ENCODE measurements at regions not wholly inside any gene's neighbourhood (a gene's known extent, or its start where the extent isn't known, plus 50 kb on each side); places are given as distances from the start of the nearest gene placed in this dataset.
"Not testable (repeated sequence)": the region's sequence is repeated elsewhere in the genome, so short reads cannot be mapped to it uniquely, and the experiment has no call there.

DNA sequence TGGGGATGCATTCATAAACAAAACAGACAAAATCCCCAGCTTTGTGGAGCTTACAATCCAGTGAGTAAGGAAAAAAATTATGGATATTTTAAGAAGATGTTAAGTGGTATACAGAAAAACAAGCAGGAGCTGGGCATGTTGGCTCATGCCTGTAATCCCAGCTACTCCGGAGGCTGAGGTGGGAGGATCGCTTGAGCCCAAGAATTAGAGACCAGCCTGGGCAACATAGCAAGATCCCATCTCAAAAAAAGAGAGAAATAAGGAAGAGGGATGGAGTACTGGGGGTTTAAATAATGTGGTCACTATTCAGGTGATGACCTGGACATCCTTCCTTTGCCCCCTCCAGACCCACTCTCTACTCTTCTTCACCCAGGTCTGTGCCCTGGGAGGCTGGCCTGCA is 55.0 kb upstream of the MDGA1 start:
- WGBS, 2 donors, result 94 to 96% methylated on average over 2 of the region's 2 CpGs
- Histone ChIP-seq H3K9me3 (no peaks in the 10 kb centered on the region), H3K4me3 (no peak overlapping the region), H3K27ac (no peak overlapping the region), H3K4me1 (no peaks in the 10 kb centered on the region), H3K36me3 (no peaks in the 10 kb centered on the region), H3K27me3 (no peaks in the 10 kb centered on the region)
- DNase-seq (no peak), ATAC-seq (ENCODE audit: low FRiP score in 2 of 2) (no peak)
- no peak for TF ChIP-seq POLR2A (IDR thresholded peaks at IDR 0.05)
- TF ChIP-seq, protein P1, sequence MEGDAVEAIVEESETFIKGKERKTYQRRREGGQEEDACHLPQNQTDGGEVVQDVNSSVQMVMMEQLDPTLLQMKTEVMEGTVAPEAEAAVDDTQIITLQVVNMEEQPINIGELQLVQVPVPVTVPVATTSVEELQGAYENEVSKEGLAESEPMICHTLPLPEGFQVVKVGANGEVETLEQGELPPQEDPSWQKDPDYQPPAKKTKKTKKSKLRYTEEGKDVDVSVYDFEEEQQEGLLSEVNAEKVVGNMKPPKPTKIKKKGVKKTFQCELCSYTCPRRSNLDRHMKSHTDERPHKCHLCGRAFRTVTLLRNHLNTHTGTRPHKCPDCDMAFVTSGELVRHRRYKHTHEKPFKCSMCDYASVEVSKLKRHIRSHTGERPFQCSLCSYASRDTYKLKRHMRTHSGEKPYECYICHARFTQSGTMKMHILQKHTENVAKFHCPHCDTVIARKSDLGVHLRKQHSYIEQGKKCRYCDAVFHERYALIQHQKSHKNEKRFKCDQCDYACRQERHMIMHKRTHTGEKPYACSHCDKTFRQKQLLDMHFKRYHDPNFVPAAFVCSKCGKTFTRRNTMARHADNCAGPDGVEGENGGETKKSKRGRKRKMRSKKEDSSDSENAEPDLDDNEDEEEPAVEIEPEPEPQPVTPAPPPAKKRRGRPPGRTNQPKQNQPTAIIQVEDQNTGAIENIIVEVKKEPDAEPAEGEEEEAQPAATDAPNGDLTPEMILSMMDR (IDR thresholded peaks at IDR 0.05), result no peak
- TF ChIP-seq EP300 (IDR thresholded peaks at IDR 0.05), result no peak
- TF ChIP-seq POLR2AphosphoS5 (IDR thresholded peaks at IDR 0.05), result no peak

DNA sequence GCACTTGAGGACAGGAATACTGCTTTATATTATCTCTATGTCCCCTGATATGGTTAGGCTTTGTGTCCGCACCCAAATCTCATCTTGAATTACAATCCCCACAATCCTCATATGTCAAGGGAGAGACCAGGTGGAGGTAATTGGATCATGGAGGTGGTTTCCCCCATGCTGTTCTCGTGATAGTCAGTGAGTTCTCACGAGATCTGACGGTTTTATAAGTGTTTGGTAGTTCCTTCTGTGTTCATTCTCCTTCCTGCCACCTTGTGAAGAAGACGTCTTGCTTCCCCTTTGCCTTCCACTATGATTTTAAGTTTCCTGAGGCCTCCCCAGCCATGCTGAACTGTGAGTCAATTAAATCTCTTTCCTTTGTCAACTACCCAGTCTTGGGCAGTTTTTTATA is 51.7 kb upstream of the MDGA1 start:
- WGBS, 2 donors, result 58 to 61% methylated on average over 5 of the region's 5 CpGs
- not testable (repeated sequence) for H3K4me1 ChIP-seq; H3K27me3 ChIP-seq; H3K4me3 ChIP-seq; H3K36me3 ChIP-seq; DNase-seq; ATAC-seq (ENCODE audit: low FRiP score in 2 of 2); H3K27ac ChIP-seq; H3K9me3 ChIP-seq

DNA sequence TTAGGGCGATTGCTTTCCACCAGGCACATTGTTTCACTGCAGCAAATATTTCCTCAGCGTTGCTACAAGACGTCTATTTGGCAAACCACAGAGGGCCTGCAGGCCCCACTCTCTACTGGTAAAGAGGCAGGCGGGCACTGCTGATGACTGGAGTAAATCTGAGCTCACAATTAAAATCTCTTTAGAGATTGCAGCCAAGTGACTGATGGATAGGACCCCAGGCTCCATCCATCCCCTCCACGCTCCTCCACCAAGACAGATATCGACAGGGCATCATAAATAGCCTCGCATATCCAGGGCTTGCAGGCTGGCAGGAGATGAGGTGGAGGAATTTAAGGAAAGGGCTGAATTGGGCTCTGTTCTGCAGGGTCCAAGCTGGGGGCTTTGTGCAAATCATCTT is 50.4 kb upstream of the MDGA1 start:
- Histone ChIP-seq H3K36me3 (no peaks in the 10 kb centered on the region), H3K4me3 (no peak overlapping the region), H3K27me3 (no peaks in the 10 kb centered on the region), H3K4me1 (no peaks in the 10 kb centered on the region), H3K9me3 (no peaks in the 10 kb centered on the region), H3K27ac (no peak overlapping the region)
- ATAC-seq (ENCODE audit: low FRiP score in 2 of 2) (no peak), DNase-seq (no peak)
- 78 to 86% methylated on average over 7 of the region's 7 CpGs for WGBS, 2 donors
- TF ChIP-seq EP300 (IDR thresholded peaks at IDR 0.05) (no peak), POLR2AphosphoS5 (IDR thresholded peaks at IDR 0.05) (no peak), POLR2A (IDR thresholded peaks at IDR 0.05) (no peak)
- TF ChIP-seq, protein P1 (IDR thresholded peaks at IDR 0.05), result no peak
